A549 (cell line): ENCODE measurements at regions not wholly inside any gene's neighbourhood (a gene's known extent, or its start where the extent isn't known, plus 50 kb on each side); places are given as distances from the start of the nearest gene placed in this dataset.

ENCODE experiments used
- BHLHE40 ChIP-seq: IDR thresholded peaks from 2 replicates; pipeline ENCODE4 v1.6.1; 2012; ENCODE audit warnings: low read depth, low read length, inconsistent platforms
- CEBPB ChIP-seq, 2 experiments: fragments of >200 bp in 1 of 2; sonication (Bioruptor Twin) in 1 of 2; formaldehyde crosslinking in 1 of 2; IDR thresholded peaks; 2 replicates each; pipeline ENCODE4 v1.6.1; 2012 to 2016
- FOXS1 ChIP-seq: fragments of 250-450 bp; sonication (Bioruptor Pico); IDR thresholded peaks from 2 replicates; pipeline ENCODE4 v1.5.0; 2020; ENCODE audit warnings: mild to moderate bottlenecking, moderate library complexity
- KDM5A ChIP-seq: fragments of 200-600 bp; sonication (generic); IDR thresholded peaks from 2 replicates; pipeline ENCODE4 v1.6.1; 2016; ENCODE audit warnings: antibody characterized with exemption, mild to moderate bottlenecking
- NR3C1 ChIP-seq: fragments of >200 bp; sonication (Bioruptor Twin); formaldehyde crosslinking; IDR thresholded peaks from 3 replicates; pipeline ENCODE4 v1.6.1; 2017
- POLR2A ChIP-seq: IDR thresholded peaks from 2 replicates; pipeline ENCODE4 v1.6.1; 2012; ENCODE audit warnings: mild to moderate bottlenecking, low read length
- RAD21 ChIP-seq, 2 experiments: fragments of >200 bp in 1 of 2; sonication (Bioruptor Twin) in 1 of 2; formaldehyde crosslinking in 1 of 2; IDR thresholded peaks in 1 of 2; conservative IDR thresholded peaks in 1 of 2; 2 replicates in 1 of 2; 3 replicates in 1 of 2; pipeline ENCODE4 v1.6.1; 2012 to 2018; ENCODE audit warnings: inconsistent platforms in 1 of 2
- TF ChIP-seq, protein P1 (sequence below): fragments of 200-600 bp; sonication (generic); IDR thresholded peaks from 2 replicates; pipeline ENCODE4 v1.6.1; 2016; ENCODE audit warnings: antibody characterized with exemption, mild to moderate bottlenecking, moderate library complexity
- TF ChIP-seq, protein P2 (sequence below): fragments of >200 bp; sonication (Bioruptor Twin); formaldehyde crosslinking; IDR thresholded peaks from 3 replicates; pipeline ENCODE4 v1.5.1; 2016
- TF ChIP-seq, protein P3 (sequence below): fragments of >200 bp; sonication (Bioruptor Twin); formaldehyde crosslinking; IDR thresholded peaks from 3 replicates; pipeline ENCODE4 v1.6.1; 2016

DNA sequence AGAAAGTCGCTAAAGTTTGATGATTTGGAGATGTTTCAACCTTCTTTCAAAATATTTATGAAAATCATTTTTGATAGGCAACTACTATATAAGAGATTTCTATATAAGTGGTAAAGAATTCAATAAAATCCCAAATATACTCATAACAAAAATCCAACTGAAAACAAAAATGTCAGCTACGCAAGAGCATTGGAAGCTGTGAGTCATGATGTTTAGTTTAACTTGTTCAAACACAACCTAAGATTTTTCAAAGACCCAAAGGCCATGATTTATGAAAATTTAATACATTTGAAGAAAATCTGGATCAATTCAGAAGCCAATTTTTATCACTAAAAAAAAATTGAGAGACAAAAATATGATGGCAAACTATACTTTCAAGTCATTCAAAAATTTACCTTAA is 226.6 kb downstream of the MZT1 start:
- TF ChIP-seq, protein P1, sequence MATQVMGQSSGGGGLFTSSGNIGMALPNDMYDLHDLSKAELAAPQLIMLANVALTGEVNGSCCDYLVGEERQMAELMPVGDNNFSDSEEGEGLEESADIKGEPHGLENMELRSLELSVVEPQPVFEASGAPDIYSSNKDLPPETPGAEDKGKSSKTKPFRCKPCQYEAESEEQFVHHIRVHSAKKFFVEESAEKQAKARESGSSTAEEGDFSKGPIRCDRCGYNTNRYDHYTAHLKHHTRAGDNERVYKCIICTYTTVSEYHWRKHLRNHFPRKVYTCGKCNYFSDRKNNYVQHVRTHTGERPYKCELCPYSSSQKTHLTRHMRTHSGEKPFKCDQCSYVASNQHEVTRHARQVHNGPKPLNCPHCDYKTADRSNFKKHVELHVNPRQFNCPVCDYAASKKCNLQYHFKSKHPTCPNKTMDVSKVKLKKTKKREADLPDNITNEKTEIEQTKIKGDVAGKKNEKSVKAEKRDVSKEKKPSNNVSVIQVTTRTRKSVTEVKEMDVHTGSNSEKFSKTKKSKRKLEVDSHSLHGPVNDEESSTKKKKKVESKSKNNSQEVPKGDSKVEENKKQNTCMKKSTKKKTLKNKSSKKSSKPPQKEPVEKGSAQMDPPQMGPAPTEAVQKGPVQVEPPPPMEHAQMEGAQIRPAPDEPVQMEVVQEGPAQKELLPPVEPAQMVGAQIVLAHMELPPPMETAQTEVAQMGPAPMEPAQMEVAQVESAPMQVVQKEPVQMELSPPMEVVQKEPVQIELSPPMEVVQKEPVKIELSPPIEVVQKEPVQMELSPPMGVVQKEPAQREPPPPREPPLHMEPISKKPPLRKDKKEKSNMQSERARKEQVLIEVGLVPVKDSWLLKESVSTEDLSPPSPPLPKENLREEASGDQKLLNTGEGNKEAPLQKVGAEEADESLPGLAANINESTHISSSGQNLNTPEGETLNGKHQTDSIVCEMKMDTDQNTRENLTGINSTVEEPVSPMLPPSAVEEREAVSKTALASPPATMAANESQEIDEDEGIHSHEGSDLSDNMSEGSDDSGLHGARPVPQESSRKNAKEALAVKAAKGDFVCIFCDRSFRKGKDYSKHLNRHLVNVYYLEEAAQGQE, result no peak
- TF ChIP-seq, protein P2, sequence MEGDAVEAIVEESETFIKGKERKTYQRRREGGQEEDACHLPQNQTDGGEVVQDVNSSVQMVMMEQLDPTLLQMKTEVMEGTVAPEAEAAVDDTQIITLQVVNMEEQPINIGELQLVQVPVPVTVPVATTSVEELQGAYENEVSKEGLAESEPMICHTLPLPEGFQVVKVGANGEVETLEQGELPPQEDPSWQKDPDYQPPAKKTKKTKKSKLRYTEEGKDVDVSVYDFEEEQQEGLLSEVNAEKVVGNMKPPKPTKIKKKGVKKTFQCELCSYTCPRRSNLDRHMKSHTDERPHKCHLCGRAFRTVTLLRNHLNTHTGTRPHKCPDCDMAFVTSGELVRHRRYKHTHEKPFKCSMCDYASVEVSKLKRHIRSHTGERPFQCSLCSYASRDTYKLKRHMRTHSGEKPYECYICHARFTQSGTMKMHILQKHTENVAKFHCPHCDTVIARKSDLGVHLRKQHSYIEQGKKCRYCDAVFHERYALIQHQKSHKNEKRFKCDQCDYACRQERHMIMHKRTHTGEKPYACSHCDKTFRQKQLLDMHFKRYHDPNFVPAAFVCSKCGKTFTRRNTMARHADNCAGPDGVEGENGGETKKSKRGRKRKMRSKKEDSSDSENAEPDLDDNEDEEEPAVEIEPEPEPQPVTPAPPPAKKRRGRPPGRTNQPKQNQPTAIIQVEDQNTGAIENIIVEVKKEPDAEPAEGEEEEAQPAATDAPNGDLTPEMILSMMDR, result no peak
- TF ChIP-seq FOXS1 (CRISPR knock-in tag) (no peak), POLR2A (no peak), RAD21 (conservative IDR thresholded peaks at IDR 0.05 in 1 of 2, IDR thresholded peaks at IDR 0.05 in 1 of 2) (no peak), KDM5A (no peak), BHLHE40 (no peak), NR3C1 (no peak), CEBPB (IDR thresholded peaks at IDR 0.05) (no peak)
- TF ChIP-seq, protein P3, sequence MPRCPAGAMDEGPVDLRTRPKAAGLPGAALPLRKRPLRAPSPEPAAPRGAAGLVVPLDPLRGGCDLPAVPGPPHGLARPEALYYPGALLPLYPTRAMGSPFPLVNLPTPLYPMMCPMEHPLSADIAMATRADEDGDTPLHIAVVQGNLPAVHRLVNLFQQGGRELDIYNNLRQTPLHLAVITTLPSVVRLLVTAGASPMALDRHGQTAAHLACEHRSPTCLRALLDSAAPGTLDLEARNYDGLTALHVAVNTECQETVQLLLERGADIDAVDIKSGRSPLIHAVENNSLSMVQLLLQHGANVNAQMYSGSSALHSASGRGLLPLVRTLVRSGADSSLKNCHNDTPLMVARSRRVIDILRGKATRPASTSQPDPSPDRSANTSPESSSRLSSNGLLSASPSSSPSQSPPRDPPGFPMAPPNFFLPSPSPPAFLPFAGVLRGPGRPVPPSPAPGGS, result no peak
